AG09309 (cell line): ENCODE measurements at regions not wholly inside any gene's neighbourhood (a gene's known extent, or its start where the extent isn't known, plus 50 kb on each side); places are given as distances from the start of the nearest gene placed in this dataset.

Source experiments
- DNase-seq: peaks from one replicate; pipeline ENCODE4 v3.0.0-alpha.2; 2010; ENCODE audit warnings: low read depth
- H3K4me3 ChIP-seq: 2 replicates; pipeline ENCODE4 v1.5.1; 2011; ENCODE audit warnings: mild to moderate bottlenecking, low read depth, low read length, moderate library complexity; ENCODE audit not compliant: control insufficient read depth
- TF ChIP-seq, protein P1 (sequence below): IDR thresholded peaks from 2 replicates; pipeline ENCODE4 v1.5.1; 2011; ENCODE audit warnings: mild to moderate bottlenecking, low read depth, low read length, inconsistent platforms; ENCODE audit not compliant: insufficient read depth, control insufficient read depth; ENCODE audit errors: missing control alignments

DNA sequence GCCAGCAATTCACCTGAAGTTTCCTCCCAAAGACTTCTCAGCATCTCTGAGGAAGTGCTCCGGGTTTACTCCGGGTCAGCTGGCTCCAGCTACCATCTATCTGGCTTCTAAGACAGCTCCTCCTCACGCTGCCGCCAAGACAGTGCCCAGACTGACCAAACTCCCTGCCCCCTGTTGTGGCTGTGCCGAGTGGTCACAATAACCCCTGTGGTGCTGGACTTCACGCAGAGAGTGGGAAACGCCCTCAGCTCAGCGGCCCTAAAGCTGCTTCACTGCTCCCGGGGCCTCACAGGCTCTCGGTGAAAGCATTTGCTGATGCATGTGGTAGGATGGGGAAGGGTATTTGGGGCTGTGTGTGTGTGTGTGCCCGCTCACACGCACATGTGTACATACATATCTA lies 154.8 kb upstream of the ZNF236 start:
- TF ChIP-seq, protein P1, sequence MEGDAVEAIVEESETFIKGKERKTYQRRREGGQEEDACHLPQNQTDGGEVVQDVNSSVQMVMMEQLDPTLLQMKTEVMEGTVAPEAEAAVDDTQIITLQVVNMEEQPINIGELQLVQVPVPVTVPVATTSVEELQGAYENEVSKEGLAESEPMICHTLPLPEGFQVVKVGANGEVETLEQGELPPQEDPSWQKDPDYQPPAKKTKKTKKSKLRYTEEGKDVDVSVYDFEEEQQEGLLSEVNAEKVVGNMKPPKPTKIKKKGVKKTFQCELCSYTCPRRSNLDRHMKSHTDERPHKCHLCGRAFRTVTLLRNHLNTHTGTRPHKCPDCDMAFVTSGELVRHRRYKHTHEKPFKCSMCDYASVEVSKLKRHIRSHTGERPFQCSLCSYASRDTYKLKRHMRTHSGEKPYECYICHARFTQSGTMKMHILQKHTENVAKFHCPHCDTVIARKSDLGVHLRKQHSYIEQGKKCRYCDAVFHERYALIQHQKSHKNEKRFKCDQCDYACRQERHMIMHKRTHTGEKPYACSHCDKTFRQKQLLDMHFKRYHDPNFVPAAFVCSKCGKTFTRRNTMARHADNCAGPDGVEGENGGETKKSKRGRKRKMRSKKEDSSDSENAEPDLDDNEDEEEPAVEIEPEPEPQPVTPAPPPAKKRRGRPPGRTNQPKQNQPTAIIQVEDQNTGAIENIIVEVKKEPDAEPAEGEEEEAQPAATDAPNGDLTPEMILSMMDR, result no peak
- H3K4me3 ChIP-seq, result no peak overlapping the region
- DNase-seq, result no peak

DNA sequence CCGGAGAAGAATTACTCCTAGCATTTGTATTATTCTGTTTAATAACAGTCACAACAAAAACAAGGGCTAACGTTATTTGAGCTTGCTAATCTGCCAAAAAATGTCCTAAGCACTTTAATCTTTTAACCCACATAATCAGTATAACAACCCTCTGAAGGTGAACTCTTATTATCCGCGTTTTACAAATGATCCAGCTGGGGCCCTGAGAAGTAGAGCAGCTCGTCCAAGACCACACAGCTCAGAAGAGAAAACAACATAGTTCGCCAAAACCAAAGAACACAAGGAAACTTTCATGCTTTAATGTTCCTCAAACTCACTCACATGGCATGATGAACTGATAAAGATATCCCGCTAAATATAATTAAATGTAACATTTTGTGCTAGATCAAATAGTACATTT lies 159.7 kb upstream of the ZNF236 start:
- no peak for DNase-seq
- TF ChIP-seq, protein P1, result no peak

GRCh38 chr18:76660571-76661192 lies 161.7 kb upstream of the ZNF236 start:
- no peak overlapping the region for H3K4me3 ChIP-seq
- TF ChIP-seq, protein P1, result no peak
- DNase-seq, result no peak

More for the DNA sequence above, 159.7 kb upstream of the ZNF236 start:
- no peak overlapping the region for H3K4me3 ChIP-seq

GRCh38 chr18:76658627-76659026 lies 163.6 kb upstream of the ZNF516 start:
- no peak for DNase-seq
- H3K4me3 ChIP-seq, result no peak overlapping the region
- TF ChIP-seq, protein P1, result peak; percentile 35

- TF ChIP-seq, protein P1, result no peak
- H3K4me3 ChIP-seq, result no peak overlapping the region
- DNase-seq, result no peak
Observed at GRCh38 chr18:76657911-76658470, 162.9 kb upstream of the ZNF516 start.

DNA sequence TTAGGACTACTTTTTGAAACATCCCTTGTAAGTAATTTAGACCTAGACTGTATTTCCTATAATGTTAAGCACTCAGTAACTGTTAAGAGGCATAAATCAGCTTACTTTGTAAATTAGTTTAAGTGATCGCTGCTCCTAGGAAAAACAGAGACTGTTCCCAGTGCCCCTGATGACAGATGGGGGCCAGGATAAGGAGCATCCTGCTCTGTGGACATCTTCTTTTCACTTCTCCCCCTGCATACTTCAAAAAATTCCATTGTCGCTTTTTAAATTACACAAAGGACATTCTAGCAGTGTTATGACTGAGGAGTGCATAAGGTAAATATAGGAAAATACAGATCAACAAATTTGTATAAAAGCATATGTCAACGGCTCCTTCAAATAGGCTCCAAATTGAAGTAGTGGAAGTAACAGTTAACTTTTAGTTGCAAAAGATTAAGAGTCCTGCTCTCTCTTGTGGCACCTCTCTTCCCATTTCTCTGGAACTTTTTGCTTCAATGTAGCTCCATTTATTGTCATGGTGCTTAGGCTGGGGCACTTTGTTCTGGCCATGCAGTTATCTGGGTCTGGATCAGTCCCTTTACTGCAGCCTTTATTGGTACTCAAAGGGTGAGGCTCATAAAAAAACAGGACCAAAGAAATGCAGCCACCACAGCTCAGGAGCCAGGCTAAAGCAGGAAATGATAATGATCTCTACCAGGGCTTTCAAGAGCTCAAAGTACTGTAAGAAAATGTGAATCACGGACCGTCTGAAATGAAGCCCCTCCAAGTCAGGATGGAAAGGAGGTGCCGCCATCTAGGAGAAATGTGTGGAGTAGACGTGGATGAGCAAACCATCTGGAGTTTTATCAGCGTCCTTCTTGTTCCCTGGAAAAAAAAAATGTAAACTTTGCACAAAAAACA lies 162.1 kb upstream of the ZNF516 start:
- no peak for DNase-seq
- H3K4me3 ChIP-seq, result no peak overlapping the region

More for the DNA sequence above, 162.1 kb upstream of the ZNF516 start:
- TF ChIP-seq, protein P1, result peak; percentile 8
